ENCODE measurements at regions not wholly inside any gene's neighbourhood (a gene's known extent, or its start where the extent isn't known, plus 50 kb on each side); places are given as distances from the start of the nearest gene placed in this dataset.

DNA sequence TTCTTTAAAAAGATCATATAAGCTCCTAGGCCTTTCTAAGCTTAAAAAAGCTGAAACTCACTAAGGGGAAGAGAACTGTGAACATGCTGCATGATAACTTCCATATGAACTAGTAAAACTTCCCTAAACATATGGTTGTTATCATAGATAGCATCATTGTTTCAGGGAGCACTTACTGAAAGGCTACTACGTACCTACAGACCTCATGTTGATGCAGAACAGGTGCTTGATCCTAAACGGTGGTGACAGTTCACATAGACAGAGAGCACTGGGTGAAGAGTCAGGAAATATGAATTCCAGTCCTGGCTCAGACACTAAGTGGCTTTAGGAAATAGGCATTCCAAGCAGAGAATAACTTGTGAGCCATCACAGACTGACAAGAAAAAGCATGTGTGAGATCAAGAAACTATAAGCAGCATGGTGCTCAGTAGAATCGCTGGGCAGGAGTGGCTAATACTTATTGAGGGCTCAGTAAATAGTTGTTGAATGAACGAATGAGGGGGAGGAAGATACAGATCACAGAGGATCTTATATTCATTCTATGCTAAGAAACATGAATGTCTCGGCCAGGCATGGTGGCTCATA is 78.4 kb upstream of the NUDT4 start:
- no peak for DNase-seq
- Histone ChIP-seq H3K27me3 (ENCODE audit: insufficient read depth, low read depth, severe bottlenecking) (no peaks in the 10 kb centered on the region), H3K4me3 (ENCODE audit: low read depth, low read length) (no peak overlapping the region), H3K9me3 (ENCODE audit: severe bottlenecking) (no peaks in the 10 kb centered on the region), H3K36me3 (no peaks in the 10 kb centered on the region), H3K27ac (no peak overlapping the region)
- TF ChIP-seq, protein P1, sequence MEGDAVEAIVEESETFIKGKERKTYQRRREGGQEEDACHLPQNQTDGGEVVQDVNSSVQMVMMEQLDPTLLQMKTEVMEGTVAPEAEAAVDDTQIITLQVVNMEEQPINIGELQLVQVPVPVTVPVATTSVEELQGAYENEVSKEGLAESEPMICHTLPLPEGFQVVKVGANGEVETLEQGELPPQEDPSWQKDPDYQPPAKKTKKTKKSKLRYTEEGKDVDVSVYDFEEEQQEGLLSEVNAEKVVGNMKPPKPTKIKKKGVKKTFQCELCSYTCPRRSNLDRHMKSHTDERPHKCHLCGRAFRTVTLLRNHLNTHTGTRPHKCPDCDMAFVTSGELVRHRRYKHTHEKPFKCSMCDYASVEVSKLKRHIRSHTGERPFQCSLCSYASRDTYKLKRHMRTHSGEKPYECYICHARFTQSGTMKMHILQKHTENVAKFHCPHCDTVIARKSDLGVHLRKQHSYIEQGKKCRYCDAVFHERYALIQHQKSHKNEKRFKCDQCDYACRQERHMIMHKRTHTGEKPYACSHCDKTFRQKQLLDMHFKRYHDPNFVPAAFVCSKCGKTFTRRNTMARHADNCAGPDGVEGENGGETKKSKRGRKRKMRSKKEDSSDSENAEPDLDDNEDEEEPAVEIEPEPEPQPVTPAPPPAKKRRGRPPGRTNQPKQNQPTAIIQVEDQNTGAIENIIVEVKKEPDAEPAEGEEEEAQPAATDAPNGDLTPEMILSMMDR (IDR thresholded peaks at IDR 0.05; ENCODE audit: low read depth, low read length) = no peak

DNA sequence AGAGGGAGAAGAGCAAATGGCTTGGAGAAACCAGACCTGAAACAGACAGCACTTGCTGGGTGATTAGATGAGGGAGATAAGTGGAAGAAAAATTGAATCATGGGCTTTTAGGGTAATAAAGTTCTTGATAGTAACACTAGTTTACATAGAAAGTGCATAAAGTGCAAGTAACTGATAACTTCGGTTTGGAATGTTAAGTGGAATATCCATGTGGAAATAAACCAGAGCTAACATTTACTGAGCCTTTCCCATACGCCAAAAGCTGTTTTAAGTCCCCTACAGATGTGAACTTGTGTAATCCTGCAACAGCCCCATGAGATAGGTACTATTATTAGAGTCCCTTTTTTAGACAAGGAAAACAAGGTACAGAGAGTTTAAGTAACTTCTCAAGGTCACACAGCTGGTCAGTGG is 77.1 kb upstream of the NUDT4 start:
- Histone ChIP-seq H3K27ac (no peak overlapping the region), H3K9me3 (ENCODE audit: severe bottlenecking) (peaks cover 3% of the 10 kb centered on the region), H3K4me3 (ENCODE audit: low read depth, low read length) (no peak overlapping the region), H3K36me3 (no peaks in the 10 kb centered on the region), H3K27me3 (ENCODE audit: insufficient read depth, low read depth, severe bottlenecking) (no peaks in the 10 kb centered on the region)
- no peak for DNase-seq
- TF ChIP-seq, protein P1 (IDR thresholded peaks at IDR 0.05; ENCODE audit: low read depth, low read length) = no peak

DNA sequence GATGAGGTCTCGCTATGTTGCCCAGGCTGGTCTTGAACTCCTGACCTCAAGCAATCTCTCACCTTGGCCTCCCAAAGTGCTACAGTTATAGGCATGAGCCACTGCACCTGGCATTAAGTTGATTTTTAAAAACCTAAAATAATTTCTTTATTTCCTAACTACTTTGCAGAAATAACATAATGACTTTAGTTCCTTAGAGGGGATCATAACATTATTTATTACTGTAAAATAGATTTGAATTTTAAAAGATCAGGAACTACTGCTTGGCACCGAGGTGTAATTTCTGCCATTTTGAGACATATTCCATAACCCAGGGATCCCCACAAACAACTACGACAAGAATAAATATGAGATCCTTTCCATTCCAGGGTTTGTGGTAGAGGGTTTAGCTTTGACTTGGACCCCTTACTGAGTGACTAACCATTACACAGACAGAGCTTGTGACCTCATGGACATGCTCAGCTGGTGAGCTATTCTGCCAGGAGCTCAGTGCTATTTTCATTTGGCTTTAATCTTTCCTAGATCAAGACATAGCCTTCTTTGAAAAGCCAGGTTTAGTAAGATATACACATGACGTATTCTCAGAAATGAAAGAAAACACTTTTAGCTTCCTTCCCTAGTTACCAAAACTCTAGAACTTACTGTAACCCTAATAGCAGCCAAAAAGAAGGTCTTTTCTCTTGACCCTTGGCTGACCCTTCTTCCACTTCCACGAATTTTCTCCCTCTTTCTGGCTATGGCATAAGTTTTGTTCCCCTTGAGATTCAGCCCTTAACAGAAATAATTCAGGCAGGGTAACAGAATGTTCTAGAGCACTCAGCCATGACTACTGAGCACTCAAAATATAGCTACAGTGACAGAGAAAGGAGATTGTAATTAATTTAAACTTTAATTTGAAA is 75.1 kb upstream of the NUDT4 start:
- H3K4me3 ChIP-seq (ENCODE audit: low read depth, low read length) = no peak overlapping the region
- TF ChIP-seq, protein P1 (IDR thresholded peaks at IDR 0.05; ENCODE audit: low read depth, low read length) = no peak
- DNase-seq = no peak
- H3K27me3 ChIP-seq (ENCODE audit: insufficient read depth, low read depth, severe bottlenecking) = no peaks in the 10 kb centered on the region
- H3K9me3 ChIP-seq (ENCODE audit: severe bottlenecking) = peaks cover 11% of the 10 kb centered on the region
- H3K36me3 ChIP-seq = no peaks in the 10 kb centered on the region
- H3K27ac ChIP-seq = no peak overlapping the region

DNA sequence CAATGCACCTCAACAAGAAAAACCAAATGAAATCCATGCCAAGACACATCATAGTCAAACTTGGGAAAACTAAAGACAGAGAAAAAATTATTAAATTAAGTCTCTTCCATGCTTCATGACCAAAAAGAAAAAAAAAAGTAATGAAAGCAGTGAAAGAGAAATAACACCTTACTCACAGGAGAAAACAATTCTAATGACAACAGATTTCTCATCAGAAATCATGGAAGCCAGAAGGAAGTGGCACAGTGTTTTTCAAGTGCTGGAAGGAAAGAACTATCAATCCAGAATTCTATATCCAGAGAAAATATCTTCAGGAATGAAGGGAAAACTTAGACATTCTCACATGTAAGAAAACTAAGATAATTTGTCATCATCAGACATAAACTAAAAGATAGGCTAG is 71.1 kb upstream of the NUDT4 start:
- Histone ChIP-seq H3K36me3 (no peaks in the 10 kb centered on the region), H3K4me3 (ENCODE audit: low read depth, low read length) (no peak overlapping the region), H3K27me3 (ENCODE audit: insufficient read depth, low read depth, severe bottlenecking) (no peaks in the 10 kb centered on the region), H3K9me3 (ENCODE audit: severe bottlenecking) (peaks cover 11% of the 10 kb centered on the region), H3K27ac (no peak overlapping the region)
- no peak for DNase-seq
- TF ChIP-seq, protein P1 (IDR thresholded peaks at IDR 0.05; ENCODE audit: low read depth, low read length) = no peak

DNA sequence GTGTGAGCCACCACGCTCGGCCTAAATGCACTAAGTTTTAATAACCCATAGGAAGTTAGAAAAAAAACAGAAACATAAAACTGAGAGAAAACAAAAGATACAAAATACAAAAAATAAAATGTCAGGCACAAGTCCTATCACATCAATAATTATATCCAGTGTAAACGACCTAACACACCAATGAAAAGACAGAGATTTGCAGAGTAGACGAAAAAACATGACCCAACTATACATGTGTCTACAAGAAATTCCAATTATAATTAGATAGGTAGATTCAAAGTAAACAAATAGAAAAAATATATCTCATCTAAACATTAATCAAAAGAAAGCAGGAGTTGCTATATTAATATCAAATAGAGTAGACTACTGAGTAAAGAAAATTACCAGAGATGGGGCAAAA is 69.4 kb upstream of the NUDT4 start:
- no peaks in the 10 kb centered on the region for H3K27me3 ChIP-seq (ENCODE audit: insufficient read depth, low read depth, severe bottlenecking)
- H3K9me3 ChIP-seq (ENCODE audit: severe bottlenecking) = peaks cover 11% of the 10 kb centered on the region
- DNase-seq = no peak
- H3K36me3 ChIP-seq = no peaks in the 10 kb centered on the region
- no peak overlapping the region for H3K27ac ChIP-seq
- H3K4me3 ChIP-seq (ENCODE audit: low read depth, low read length) = no peak overlapping the region
- TF ChIP-seq, protein P1 (IDR thresholded peaks at IDR 0.05; ENCODE audit: low read depth, low read length) = no peak

Measured in WERI-Rb-1 (cell line).